Kidney capillary endothelial cell (primary cell): ENCODE measurements at regions not wholly inside any gene's neighbourhood (a gene's known extent, or its start where the extent isn't known, plus 50 kb on each side); places are given as distances from the start of the nearest gene placed in this dataset.
"Not testable (repeated sequence)": the region's sequence is repeated elsewhere in the genome, so short reads cannot be mapped to it uniquely, and the experiment has no call there.

Experiments used
- DNase-seq: peaks from one replicate; pipeline ENCODE4 v3.0.0-alpha.2; 2018; ENCODE audit warnings: low spot score

- DNase-seq = no peak
Measured at GRCh38 chr11:134591338-134591737, 179.3 kb upstream of the B3GAT1 start.

- DNase-seq = no peak
Measured at GRCh38 chr11:134589129-134589528, 177.1 kb upstream of the B3GAT1 start.

GRCh38 chr11:134588460-134589110, 176.5 kb upstream of the B3GAT1 start:
- not testable (repeated sequence) for DNase-seq

- DNase-seq = no peak
Measured at GRCh38 chr11:134587345-134587744, 175.3 kb upstream of the B3GAT1 start.

- DNase-seq = no peak
Measured at GRCh38 chr11:134586726-134587125, 174.7 kb upstream of the B3GAT1 start.

- no peak for DNase-seq
Measured at GRCh38 chr11:134585666-134586610, 173.9 kb upstream of the B3GAT1 start.

GRCh38 chr11:134584706-134585445, 172.8 kb upstream of the B3GAT1 start:
- DNase-seq = no peak

- no peak for DNase-seq
Measured at GRCh38 chr11:134584001-134584561, 172.0 kb upstream of the B3GAT1 start.

- DNase-seq = no peak
Measured at GRCh38 chr11:134583397-134583990, 171.5 kb upstream of the B3GAT1 start.

- no peak for DNase-seq
Measured at GRCh38 chr11:134582770-134583095, 170.7 kb upstream of the B3GAT1 start.

GRCh38 chr11:134581966-134582769, 170.1 kb upstream of the B3GAT1 start:
- DNase-seq = no peak

GRCh38 chr11:134581121-134581626, 169.1 kb upstream of the B3GAT1 start:
- DNase-seq = no peak

- no peak for DNase-seq
Measured at GRCh38 chr11:134580610-134580975, 168.6 kb upstream of the B3GAT1 start.

- DNase-seq = no peak
Measured at GRCh38 chr11:134579724-134580609, 167.9 kb upstream of the B3GAT1 start.

- DNase-seq = no peak
Measured at GRCh38 chr11:134578807-134579723, 167.0 kb upstream of the B3GAT1 start.

GRCh38 chr11:134577751-134578395, 165.8 kb upstream of the B3GAT1 start:
- DNase-seq = no peak

GRCh38 chr11:134576721-134577171, 164.7 kb upstream of the B3GAT1 start:
- DNase-seq = no peak

- DNase-seq = no peak
Measured at GRCh38 chr11:134576286-134576685, 164.2 kb upstream of the B3GAT1 start.
